ENCODE measurements at regions not wholly inside any gene's neighbourhood (a gene's known extent, or its start where the extent isn't known, plus 50 kb on each side); places are given as distances from the start of the nearest gene placed in this dataset.

DNA sequence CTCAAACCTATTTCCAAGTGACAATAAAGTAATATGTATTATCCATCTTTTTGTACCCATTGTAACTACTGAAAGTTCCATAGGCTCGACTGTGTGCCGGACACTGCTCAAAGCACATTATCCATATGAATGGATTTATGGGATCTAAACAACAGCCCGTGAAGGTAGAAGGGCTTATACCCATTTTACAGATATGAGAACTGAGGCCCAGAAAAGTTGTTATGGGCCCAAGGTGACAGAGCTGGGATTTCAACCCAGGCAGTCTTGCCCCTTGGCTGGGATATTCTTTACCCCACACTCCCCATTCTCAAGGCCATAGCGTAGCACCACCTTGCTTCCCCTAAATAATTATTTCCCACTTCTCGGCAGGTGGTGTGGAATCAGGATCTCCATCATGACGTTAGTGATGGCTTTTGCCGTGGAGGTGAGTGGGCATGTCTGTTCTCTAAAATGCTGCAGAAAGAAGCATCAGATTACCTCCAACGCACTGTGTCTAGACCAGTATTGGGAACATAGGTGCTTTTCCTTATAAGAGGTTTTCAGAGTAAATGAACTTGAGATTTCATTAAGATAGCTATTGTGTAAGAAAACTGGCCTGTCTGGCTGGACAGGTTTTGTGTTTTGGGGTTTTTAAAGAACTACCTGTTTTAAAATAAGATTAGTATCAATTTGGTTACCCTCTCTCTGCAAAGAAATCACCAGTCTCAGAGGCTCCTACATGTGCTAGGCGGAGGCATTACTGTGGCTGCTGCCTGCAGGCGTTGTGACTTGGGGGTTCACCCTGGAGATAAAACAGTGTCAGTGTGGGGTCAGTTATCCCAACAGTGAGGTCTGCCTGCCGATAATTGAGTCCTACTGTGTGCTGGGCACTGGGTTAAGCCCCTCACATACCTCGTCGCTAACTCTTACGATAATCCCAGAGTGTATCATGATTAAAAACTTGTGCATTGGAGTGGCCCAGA, 85.1 kb upstream of the SDK1 start:
- no peaks in the 10 kb centered on the region for H3K79me1 ChIP-seq (replicated peaks; ENCODE audit: low read length, poor library complexity, severe bottlenecking)
- H3K23ac ChIP-seq (ENCODE audit: low read length in 2 of 2), result peak overlapping the region in 1 of 2 experiments; percentile 27
- WGBS, result 97% methylated on average over 13 of the region's 14 CpGs
- H3K27ac ChIP-seq (ENCODE audit: low read length, poor library complexity, severe bottlenecking), result no peak overlapping the region
- H2BK15ac ChIP-seq (ENCODE audit: low read depth, poor library complexity, severe bottlenecking), result no peak overlapping the region
- no peak overlapping the region for H3K4me3 ChIP-seq (ENCODE audit: insufficient read depth in 1 of 2, low read depth in 1 of 2, low read length in 2 of 2)
- H3K27me3 ChIP-seq (ENCODE audit: control insufficient read depth in 1 of 2, insufficient read depth in 1 of 2, low read length in 2 of 2), result no peaks in the 10 kb centered on the region
- H2BK120ac ChIP-seq (ENCODE audit: low read depth, low read length), result no peak overlapping the region
- no peaks in the 10 kb centered on the region for H3K4me1 ChIP-seq (ENCODE audit: control insufficient read depth, insufficient read depth, low read depth, low read length)
- no peaks in the 10 kb centered on the region for H3K9me3 ChIP-seq (ENCODE audit: control insufficient read depth, low read length)
- H2AK5ac ChIP-seq (ENCODE audit: low read length, severe bottlenecking), result no peak overlapping the region
- H3K14ac ChIP-seq (ENCODE audit: low read length in 2 of 2), result no peak overlapping the region
- no peak overlapping the region for H3K4ac ChIP-seq (ENCODE audit: low read depth in 1 of 2, low read length in 2 of 2)
- H3K18ac ChIP-seq (ENCODE audit: low read depth in 1 of 2, low read length in 2 of 2), result no peak overlapping the region
- H3K9ac ChIP-seq (ENCODE audit: low read length), result no peak overlapping the region
- DNase-seq, result no peak
- H2BK12ac ChIP-seq (ENCODE audit: low read length in 2 of 2), result no peak overlapping the region
- H3K4me2 ChIP-seq (ENCODE audit: low read length, poor library complexity, severe bottlenecking), result no peak overlapping the region
- H4K91ac ChIP-seq (ENCODE audit: low read length), result no peak overlapping the region
- no peak overlapping the region for H2AFZ ChIP-seq (ENCODE audit: low read depth, low read length)
- no peaks in the 10 kb centered on the region for H3K36me3 ChIP-seq (ENCODE audit: control insufficient read depth in 1 of 2, insufficient read depth in 2 of 2, low read depth in 1 of 2, low read length in 2 of 2)
- no peak overlapping the region for H2BK5ac ChIP-seq (ENCODE audit: low read depth, low read length, poor library complexity, severe bottlenecking)
- no peak overlapping the region for H4K8ac ChIP-seq (ENCODE audit: low read length)

DNA sequence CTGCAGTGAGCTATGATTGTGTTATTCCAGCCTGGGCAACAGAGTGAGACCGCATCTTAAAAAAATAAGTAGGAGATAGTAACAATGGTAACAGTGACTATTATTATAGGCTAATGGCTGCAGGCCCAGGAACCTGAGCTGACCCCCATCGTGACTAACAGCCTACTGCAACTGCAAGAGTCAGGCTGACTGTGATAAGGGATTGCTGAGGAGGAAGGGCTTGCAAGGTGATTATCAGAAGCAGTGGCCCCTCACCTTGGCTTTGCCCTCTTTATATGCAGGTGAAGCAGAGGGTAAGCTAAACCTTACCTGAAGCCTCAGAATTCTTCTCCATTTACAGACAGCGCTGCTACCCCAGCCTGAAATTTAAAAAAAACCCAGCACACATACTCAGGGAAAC, 83.9 kb upstream of the SDK1 start:
- H2BK120ac ChIP-seq (ENCODE audit: low read depth, low read length), result no peak overlapping the region
- H3K4me1 ChIP-seq (ENCODE audit: control insufficient read depth, insufficient read depth, low read depth, low read length), result no peaks in the 10 kb centered on the region
- no peaks in the 10 kb centered on the region for H3K36me3 ChIP-seq (ENCODE audit: control insufficient read depth in 1 of 2, insufficient read depth in 2 of 2, low read depth in 1 of 2, low read length in 2 of 2)
- H3K4ac ChIP-seq (ENCODE audit: low read depth in 1 of 2, low read length in 2 of 2), result no peak overlapping the region
- H2BK12ac ChIP-seq (ENCODE audit: low read length in 2 of 2), result no peak overlapping the region
- no peaks in the 10 kb centered on the region for H3K27me3 ChIP-seq (ENCODE audit: control insufficient read depth in 1 of 2, insufficient read depth in 1 of 2, low read length in 2 of 2)
- H3K4me3 ChIP-seq (ENCODE audit: insufficient read depth in 1 of 2, low read depth in 1 of 2, low read length in 2 of 2), result no peak overlapping the region
- no peak overlapping the region for H3K27ac ChIP-seq (ENCODE audit: low read length, poor library complexity, severe bottlenecking)
- H2BK15ac ChIP-seq (ENCODE audit: low read depth, poor library complexity, severe bottlenecking), result no peak overlapping the region
- H4K91ac ChIP-seq (ENCODE audit: low read length), result no peak overlapping the region
- H3K23ac ChIP-seq (ENCODE audit: low read length in 2 of 2), result no peak overlapping the region
- no peak overlapping the region for H4K8ac ChIP-seq (ENCODE audit: low read length)
- H2BK5ac ChIP-seq (ENCODE audit: low read depth, low read length, poor library complexity, severe bottlenecking), result no peak overlapping the region
- no peak overlapping the region for H3K14ac ChIP-seq (ENCODE audit: low read length in 2 of 2)
- 90% methylated on average over 3 of the region's 3 CpGs for WGBS
- H3K4me2 ChIP-seq (ENCODE audit: low read length, poor library complexity, severe bottlenecking), result no peak overlapping the region
- no peaks in the 10 kb centered on the region for H3K9me3 ChIP-seq (ENCODE audit: control insufficient read depth, low read length)
- H3K9ac ChIP-seq (ENCODE audit: low read length), result no peak overlapping the region
- H2AK5ac ChIP-seq (ENCODE audit: low read length, severe bottlenecking), result no peak overlapping the region
- DNase-seq, result no peak
- H3K18ac ChIP-seq (ENCODE audit: low read depth in 1 of 2, low read length in 2 of 2), result no peak overlapping the region
- H2AFZ ChIP-seq (ENCODE audit: low read depth, low read length), result no peak overlapping the region
- no peaks in the 10 kb centered on the region for H3K79me1 ChIP-seq (replicated peaks; ENCODE audit: low read length, poor library complexity, severe bottlenecking)

DNA sequence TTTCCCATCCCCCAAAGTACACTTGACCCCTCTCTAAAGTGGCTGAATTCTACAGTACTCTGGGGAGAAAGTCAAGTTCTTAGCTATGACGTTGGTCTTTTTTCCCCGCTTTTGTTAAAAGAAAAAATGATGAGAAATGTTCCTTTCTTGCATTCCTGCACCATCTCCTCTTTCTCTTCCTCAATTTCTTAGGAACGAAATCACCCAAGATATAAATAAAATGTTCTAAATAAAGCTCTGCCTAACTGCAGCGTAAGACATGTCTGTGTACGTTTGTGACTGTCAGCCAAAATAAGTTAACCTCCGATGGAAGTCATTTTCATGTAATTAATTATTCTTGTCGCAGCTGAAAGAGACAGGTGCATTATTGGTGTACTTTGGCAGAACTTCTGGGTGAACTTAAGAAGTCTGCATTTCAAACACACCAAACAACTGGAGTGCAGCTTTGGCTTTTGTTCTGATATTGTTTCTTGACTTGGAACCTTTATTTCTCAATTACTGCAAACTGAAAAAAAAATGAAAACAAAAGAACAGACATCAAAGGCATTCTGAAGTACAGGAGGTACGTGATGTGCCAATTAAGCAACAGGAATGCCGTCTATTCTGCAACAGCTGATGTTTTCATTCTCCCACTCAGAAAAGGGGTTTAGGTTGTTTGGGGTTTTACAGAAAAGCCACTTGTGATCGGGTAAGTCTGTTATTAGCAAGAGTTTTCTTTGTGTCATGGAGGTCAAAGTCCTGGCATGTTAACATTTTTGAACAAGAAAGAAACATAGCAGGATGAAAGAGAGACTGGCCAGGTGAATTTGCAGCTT, 82.4 kb upstream of the SDK1 start:
- no peak for DNase-seq

DNA sequence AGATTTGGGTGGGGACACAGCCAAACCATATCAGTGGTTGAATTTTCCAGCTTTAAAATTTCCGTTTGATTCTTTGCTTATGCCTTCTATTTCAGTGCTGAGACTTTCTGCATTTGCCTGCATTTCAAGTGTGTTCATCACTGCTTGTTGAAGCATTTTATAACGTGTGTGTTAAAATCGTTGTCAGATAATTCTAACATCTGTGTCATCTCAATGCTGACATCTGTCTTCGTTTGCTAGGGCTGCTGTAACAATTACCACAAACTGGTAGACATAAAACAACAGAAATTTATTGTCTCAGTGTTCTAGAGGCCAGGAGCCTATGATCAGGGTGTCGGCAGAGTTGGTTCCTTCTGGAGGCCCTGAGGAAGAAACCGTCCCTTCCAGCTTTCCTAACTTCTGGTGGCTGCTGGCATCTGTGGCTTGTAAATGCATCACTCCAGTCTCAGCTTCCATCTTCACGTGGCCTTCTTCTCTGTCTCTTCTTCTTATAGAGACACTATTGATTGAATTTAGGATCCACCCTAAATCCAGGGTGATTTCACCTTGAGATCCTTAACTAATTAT, 71.1 kb upstream of the SDK1 start:
- H2BK12ac ChIP-seq (ENCODE audit: low read length in 2 of 2), result no peak overlapping the region
- no peak overlapping the region for H2BK15ac ChIP-seq (ENCODE audit: low read depth, poor library complexity, severe bottlenecking)
- no peak overlapping the region for H3K23ac ChIP-seq (ENCODE audit: low read length in 2 of 2)
- H3K79me1 ChIP-seq (replicated peaks; ENCODE audit: low read length, poor library complexity, severe bottlenecking), result no peaks in the 10 kb centered on the region
- no peak overlapping the region for H2BK5ac ChIP-seq (ENCODE audit: low read depth, low read length, poor library complexity, severe bottlenecking)
- H3K4ac ChIP-seq (ENCODE audit: low read depth in 1 of 2, low read length in 2 of 2), result no peak overlapping the region
- no peak overlapping the region for H3K18ac ChIP-seq (ENCODE audit: low read depth in 1 of 2, low read length in 2 of 2)
- H4K8ac ChIP-seq (ENCODE audit: low read length), result no peak overlapping the region
- peaks cover 2% of the 10 kb centered on the region for H3K4me1 ChIP-seq (ENCODE audit: control insufficient read depth, insufficient read depth, low read depth, low read length)
- peak; percentile 7 for DNase-seq
- WGBS, result 60% methylated on average over 5 of the region's 7 CpGs
- H3K27ac ChIP-seq (ENCODE audit: low read length, poor library complexity, severe bottlenecking), result no peak overlapping the region
- H3K4me3 ChIP-seq (ENCODE audit: insufficient read depth in 1 of 2, low read depth in 1 of 2, low read length in 2 of 2), result no peak overlapping the region
- no peak overlapping the region for H3K4me2 ChIP-seq (ENCODE audit: low read length, poor library complexity, severe bottlenecking)
- no peak overlapping the region for H4K91ac ChIP-seq (ENCODE audit: low read length)
- no peak overlapping the region for H2AFZ ChIP-seq (ENCODE audit: low read depth, low read length)
- H3K9me3 ChIP-seq (ENCODE audit: control insufficient read depth, low read length), result peaks cover 9% of the 10 kb centered on the region
- H3K27me3 ChIP-seq (ENCODE audit: control insufficient read depth in 1 of 2, insufficient read depth in 1 of 2, low read length in 2 of 2), result no peaks in the 10 kb centered on the region
- no peaks in the 10 kb centered on the region for H3K36me3 ChIP-seq (ENCODE audit: control insufficient read depth in 1 of 2, insufficient read depth in 2 of 2, low read depth in 1 of 2, low read length in 2 of 2)
- H3K9ac ChIP-seq (ENCODE audit: low read length), result no peak overlapping the region
- no peak overlapping the region for H3K14ac ChIP-seq (ENCODE audit: low read length in 2 of 2)
- H2AK5ac ChIP-seq (ENCODE audit: low read length, severe bottlenecking), result no peak overlapping the region
- no peak overlapping the region for H2BK120ac ChIP-seq (ENCODE audit: low read depth, low read length)

More for the DNA sequence above, 82.4 kb upstream of the SDK1 start:
- no peak overlapping the region for H4K91ac ChIP-seq (ENCODE audit: low read length)
- no peak overlapping the region for H3K4me2 ChIP-seq (ENCODE audit: low read length, poor library complexity, severe bottlenecking)
- no peaks in the 10 kb centered on the region for H3K4me1 ChIP-seq (ENCODE audit: control insufficient read depth, insufficient read depth, low read depth, low read length)
- no peaks in the 10 kb centered on the region for H3K9me3 ChIP-seq (ENCODE audit: control insufficient read depth, low read length)
- H3K36me3 ChIP-seq (ENCODE audit: control insufficient read depth in 1 of 2, insufficient read depth in 2 of 2, low read depth in 1 of 2, low read length in 2 of 2), result no peaks in the 10 kb centered on the region
- H3K14ac ChIP-seq (ENCODE audit: low read length in 2 of 2), result no peak overlapping the region
- no peak overlapping the region for H2BK5ac ChIP-seq (ENCODE audit: low read depth, low read length, poor library complexity, severe bottlenecking)
- no peaks in the 10 kb centered on the region for H3K79me1 ChIP-seq (replicated peaks; ENCODE audit: low read length, poor library complexity, severe bottlenecking)
- no peak overlapping the region for H3K4me3 ChIP-seq (ENCODE audit: insufficient read depth in 1 of 2, low read depth in 1 of 2, low read length in 2 of 2)
- no peak overlapping the region for H4K8ac ChIP-seq (ENCODE audit: low read length)
- no peaks in the 10 kb centered on the region for H3K27me3 ChIP-seq (ENCODE audit: control insufficient read depth in 1 of 2, insufficient read depth in 1 of 2, low read length in 2 of 2)
- no peak overlapping the region for H2BK120ac ChIP-seq (ENCODE audit: low read depth, low read length)
- no peak overlapping the region for H2BK12ac ChIP-seq (ENCODE audit: low read length in 2 of 2)
- no peak overlapping the region for H3K23ac ChIP-seq (ENCODE audit: low read length in 2 of 2)
- H2AFZ ChIP-seq (ENCODE audit: low read depth, low read length), result no peak overlapping the region
- no peak overlapping the region for H3K4ac ChIP-seq (ENCODE audit: low read depth in 1 of 2, low read length in 2 of 2)
- 62% methylated on average over 10 of the region's 10 CpGs for WGBS
- no peak overlapping the region for H3K9ac ChIP-seq (ENCODE audit: low read length)
- H2BK15ac ChIP-seq (ENCODE audit: low read depth, poor library complexity, severe bottlenecking), result no peak overlapping the region
- H2AK5ac ChIP-seq (ENCODE audit: low read length, severe bottlenecking), result no peak overlapping the region
- no peak overlapping the region for H3K18ac ChIP-seq (ENCODE audit: low read depth in 1 of 2, low read length in 2 of 2)
- H3K27ac ChIP-seq (ENCODE audit: low read length, poor library complexity, severe bottlenecking), result no peak overlapping the region
